Activated T-helper 2 cell treated with anti-CD3 and anti-CD28 coated beads, Interferon-gamma antibody, Interleukin-2, Interleukin-4, amounts not matched to agents 10 μg/mL and 5 μg/mL and 100 μg/mL, durations not matched to agents 14 hours and 24 hours and 36 hours (primary cell): ENCODE measurements at regions not wholly inside any gene's neighbourhood (a gene's known extent, or its start where the extent isn't known, plus 50 kb on each side); places are given as distances from the start of the nearest gene placed in this dataset.
A peak's percentile ranks its signal among the peaks of the same experiment; 100 is the strongest.

Experiments used
- DNase-seq: peaks from one replicate; pipeline ENCODE4 v3.0.0; 2021; ENCODE audit warnings: low spot score
- H3K27ac Mint-ChIP-seq: one replicate; pipeline ENCODE4 v1.8.0; 2021; ENCODE audit warnings: mixed read lengths
- H3K27me3 Mint-ChIP-seq: one replicate; pipeline ENCODE4 v1.8.0; 2021; ENCODE audit warnings: low read depth, mixed read lengths
- H3K36me3 Mint-ChIP-seq: one replicate; pipeline ENCODE4 v1.8.0; 2021; ENCODE audit warnings: low read depth, mixed read lengths
- H3K4me1 Mint-ChIP-seq: one replicate; pipeline ENCODE4 v1.8.0; 2021; ENCODE audit warnings: low read depth, mixed read lengths
- H3K4me3 Mint-ChIP-seq: one replicate; pipeline ENCODE4 v1.8.0; 2021; ENCODE audit warnings: low read depth, mild to moderate bottlenecking, moderate library complexity, mixed read lengths
- H3K9me3 Mint-ChIP-seq: one replicate; pipeline ENCODE4 v1.8.0; 2021; ENCODE audit warnings: mixed read lengths
- intact Hi-C: fragments of 100-400 bp; cut with micrococcal nuclease; formaldehyde crosslinking; loops from one replicate; pipeline ENCODE4 v1.15.1; 2023

GRCh38 chr3:101988596-101988995, 139.3 kb downstream of the NFKBIZ start:
- Mint-ChIP-seq H3K27ac (peak overlapping the region; percentile 92), H3K4me1 (peaks cover 62% of the 10 kb centered on the region)
- intact Hi-C loops, result loop anchor here (1.0 kb wide), 7 partner anchors 38 to 161 kb away; no protein-coding TSS in a partner anchor

GRCh38 chr3:101989578-101990200, 140.4 kb downstream of the NFKBIZ start:
- peaks cover 18% of the 10 kb centered on the region for H3K36me3 Mint-ChIP-seq
- intact Hi-C loops, result loop anchor here (5.0 to 10.0 kb wide), 3 partner anchors 43 to 545 kb away; no protein-coding TSS in a partner anchor
- no peak overlapping the region for H3K4me3 Mint-ChIP-seq
- H3K9me3 Mint-ChIP-seq, result peaks cover 5% of the 10 kb centered on the region
- DNase-seq, result no peak
- H3K27ac Mint-ChIP-seq, result peak overlapping the region; percentile 66
- H3K4me1 Mint-ChIP-seq, result peaks cover 68% of the 10 kb centered on the region
- H3K27me3 Mint-ChIP-seq, result peaks cover 3% of the 10 kb centered on the region

More at GRCh38 chr3:101988596-101988995, 139.3 kb downstream of the NFKBIZ start:
- Mint-ChIP-seq H3K4me3 (no peak overlapping the region), H3K27me3 (peaks cover 13% of the 10 kb centered on the region), H3K36me3 (peaks cover 18% of the 10 kb centered on the region), H3K9me3 (peaks cover 5% of the 10 kb centered on the region)
- DNase-seq, result peak; percentile 15

- peaks cover 76% of the 10 kb centered on the region for H3K4me1 Mint-ChIP-seq
- intact Hi-C loops, result loop anchor here (1.0 to 10.0 kb wide), 8 partner anchors 39 to 542 kb away; no protein-coding TSS in a partner anchor
Observed at GRCh38 chr3:101992863-101993262, 143.5 kb downstream of the NFKBIZ start.

DNA sequence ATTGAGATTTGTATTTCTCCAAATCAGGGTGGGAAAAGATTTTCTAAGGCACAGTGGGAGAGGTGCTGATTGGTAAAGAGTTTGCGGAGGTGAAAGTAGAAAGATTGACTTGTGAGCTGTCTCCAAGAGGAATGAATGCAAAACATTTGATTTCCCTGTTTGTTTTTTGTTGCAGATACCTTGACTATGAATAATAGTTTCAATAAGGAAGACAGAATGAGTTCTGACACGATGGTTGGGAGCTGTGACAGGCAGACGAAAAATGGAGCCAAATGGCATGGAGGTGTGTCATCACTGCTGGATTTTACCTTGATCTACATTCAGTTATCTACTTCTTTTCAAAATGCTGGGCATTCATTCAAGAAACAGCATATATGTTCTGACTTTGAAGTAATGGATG, 145.1 kb downstream of the NFKBIZ start:
- peak overlapping the region; percentile 54 for H3K27ac Mint-ChIP-seq
- peaks cover 13% of the 10 kb centered on the region for H3K36me3 Mint-ChIP-seq
- peaks cover 66% of the 10 kb centered on the region for H3K4me1 Mint-ChIP-seq
- intact Hi-C loops, result loop anchor here (5.0 to 10.0 kb wide), 3 partner anchors 38 to 540 kb away; no protein-coding TSS in a partner anchor
- no peaks in the 10 kb centered on the region for H3K9me3 Mint-ChIP-seq
- peaks cover 2% of the 10 kb centered on the region for H3K27me3 Mint-ChIP-seq
- DNase-seq, result no peak
- H3K4me3 Mint-ChIP-seq, result no peak overlapping the region

More at GRCh38 chr3:101992863-101993262, 143.5 kb downstream of the NFKBIZ start:
- Mint-ChIP-seq H3K36me3 (peaks cover 18% of the 10 kb centered on the region), H3K27ac (peak overlapping the region; percentile 91), H3K27me3 (peaks cover 2% of the 10 kb centered on the region), H3K4me3 (no peak overlapping the region), H3K9me3 (no peaks in the 10 kb centered on the region)
- no peak for DNase-seq

DNA sequence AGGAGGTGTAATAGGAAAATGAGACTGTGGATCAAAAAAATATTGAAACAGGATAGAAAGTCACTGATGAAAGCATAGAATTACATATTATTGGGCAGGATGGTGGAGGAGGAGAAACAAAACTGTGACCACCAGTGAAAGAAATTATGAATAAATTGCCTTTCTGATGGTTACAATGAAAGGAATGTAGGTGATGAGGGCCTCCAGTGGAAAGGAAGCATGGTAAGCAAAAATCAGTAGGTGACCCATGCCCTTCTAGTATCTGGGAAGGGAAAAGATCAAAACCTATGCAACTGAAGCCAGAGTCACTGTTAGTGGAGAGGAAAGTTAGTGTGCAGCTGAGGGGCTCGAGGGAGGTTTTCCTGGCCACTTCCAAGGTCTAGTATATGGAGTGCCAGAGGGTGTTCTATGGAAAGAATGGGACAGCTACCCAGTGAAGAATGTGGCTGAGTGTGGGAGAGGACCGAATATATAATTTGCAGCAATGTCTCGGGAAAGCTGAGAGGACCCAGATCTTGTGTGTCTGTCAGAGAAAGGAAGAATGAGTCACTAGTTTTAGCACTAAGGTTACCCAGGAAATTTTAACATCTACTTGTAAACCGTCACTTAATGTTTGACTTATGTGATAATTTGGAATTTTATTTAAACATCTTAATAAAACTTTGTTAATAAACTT, 146.2 kb downstream of the NFKBIZ start:
- intact Hi-C loops, result loop anchor here (1.0 to 10.0 kb wide), 2 partner anchors 49 to 539 kb away; no protein-coding TSS in a partner anchor
- no peak for DNase-seq
- peak overlapping the region; percentile 83 for H3K27ac Mint-ChIP-seq
- peaks cover 2% of the 10 kb centered on the region for H3K27me3 Mint-ChIP-seq
- H3K9me3 Mint-ChIP-seq, result no peaks in the 10 kb centered on the region
- peak overlapping the region; percentile 24 for H3K4me3 Mint-ChIP-seq
- H3K4me1 Mint-ChIP-seq, result peaks cover 63% of the 10 kb centered on the region
- peaks cover 9% of the 10 kb centered on the region for H3K36me3 Mint-ChIP-seq

GRCh38 chr3:101996832-101997231, 147.5 kb downstream of the NFKBIZ start:
- no peak overlapping the region for H3K4me3 Mint-ChIP-seq
- peaks cover 6% of the 10 kb centered on the region for H3K36me3 Mint-ChIP-seq
- no peaks in the 10 kb centered on the region for H3K9me3 Mint-ChIP-seq
- no peak overlapping the region for H3K27ac Mint-ChIP-seq
- peaks cover 2% of the 10 kb centered on the region for H3K27me3 Mint-ChIP-seq
- intact Hi-C loops, result loop anchor here (10.0 kb wide), 1 partner anchor 538 kb away; no protein-coding TSS in a partner anchor
- peaks cover 62% of the 10 kb centered on the region for H3K4me1 Mint-ChIP-seq
- DNase-seq, result no peak

GRCh38 chr3:101998256-101998926, 149.1 kb downstream of the NFKBIZ start:
- Mint-ChIP-seq H3K4me1 (peaks cover 53% of the 10 kb centered on the region), H3K4me3 (no peak overlapping the region), H3K9me3 (no peaks in the 10 kb centered on the region), H3K27ac (no peak overlapping the region), H3K27me3 (peaks cover 2% of the 10 kb centered on the region), H3K36me3 (peaks cover 3% of the 10 kb centered on the region)
- no peak for DNase-seq
- intact Hi-C loops, result loop anchor here (10.0 kb wide), 1 partner anchor 536 kb away; no protein-coding TSS in a partner anchor

GRCh38 chr3:101999177-101999779, 150.0 kb downstream of the NFKBIZ start:
- intact Hi-C loops, result loop anchor here (10.0 kb wide), 1 partner anchor 536 kb away; no protein-coding TSS in a partner anchor
- Mint-ChIP-seq H3K9me3 (no peaks in the 10 kb centered on the region), H3K4me3 (no peak overlapping the region), H3K27me3 (peaks cover 2% of the 10 kb centered on the region), H3K36me3 (peaks cover 3% of the 10 kb centered on the region), H3K4me1 (peaks cover 44% of the 10 kb centered on the region), H3K27ac (no peak overlapping the region)
- DNase-seq, result no peak

DNA sequence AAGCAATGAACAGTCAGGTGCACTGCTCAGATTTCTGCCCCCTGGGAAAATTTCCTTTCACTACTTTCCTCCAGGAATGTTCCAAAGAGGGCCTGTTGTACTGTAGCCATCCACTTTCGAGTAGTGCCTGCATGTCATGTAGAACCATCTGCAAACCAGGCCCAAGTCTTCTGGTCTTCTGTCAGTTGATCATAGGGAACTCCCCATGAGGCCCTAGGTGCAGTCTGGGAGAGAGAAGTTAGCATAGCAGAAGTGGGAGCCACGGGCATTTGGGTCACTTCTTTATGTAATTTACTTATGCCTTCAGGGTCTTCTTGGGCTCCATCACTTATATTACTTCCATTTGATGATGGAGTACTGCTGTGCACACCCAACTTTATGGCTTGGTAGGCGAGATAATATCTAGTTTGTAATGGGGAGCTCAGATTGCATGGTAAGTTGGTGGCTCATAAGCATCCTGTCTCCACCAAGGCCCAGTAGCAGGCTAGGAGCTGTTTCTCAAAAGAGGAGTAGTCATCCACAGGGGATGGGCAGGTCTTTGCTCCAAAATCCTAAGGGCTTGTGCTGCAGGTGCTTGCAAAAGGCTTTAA, 151.4 kb downstream of the NFKBIZ start:
- Mint-ChIP-seq H3K9me3 (no peaks in the 10 kb centered on the region), H3K36me3 (peaks cover 3% of the 10 kb centered on the region), H3K27me3 (peaks cover 2% of the 10 kb centered on the region), H3K27ac (no peak overlapping the region), H3K4me1 (peaks cover 32% of the 10 kb centered on the region), H3K4me3 (no peak overlapping the region)
- intact Hi-C loops, result no loop called here
- no peak for DNase-seq

DNA sequence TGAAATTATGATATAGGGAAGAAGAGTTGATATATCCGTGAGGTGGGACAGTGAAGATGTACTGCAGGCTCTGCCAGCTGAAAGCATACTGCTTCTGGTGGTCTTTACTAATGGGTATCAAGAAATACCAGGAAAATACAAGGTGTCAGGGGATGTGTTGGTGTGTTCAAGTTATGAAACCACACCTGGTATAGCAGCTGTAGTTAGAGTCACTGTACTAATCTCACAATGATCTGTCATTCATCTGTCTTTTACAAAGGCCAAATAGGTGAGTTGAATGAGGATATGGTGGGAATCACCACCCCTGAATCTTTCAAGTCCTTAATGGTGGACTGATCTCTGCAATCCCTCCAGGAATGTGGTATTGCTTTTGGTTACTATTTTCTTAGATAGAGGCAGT, 152.7 kb downstream of the NFKBIZ start:
- Mint-ChIP-seq H3K36me3 (no peaks in the 10 kb centered on the region), H3K9me3 (no peaks in the 10 kb centered on the region), H3K4me1 (peaks cover 27% of the 10 kb centered on the region), H3K27ac (no peak overlapping the region), H3K27me3 (no peaks in the 10 kb centered on the region), H3K4me3 (no peak overlapping the region)
- intact Hi-C loops, result no loop called here
- no peak for DNase-seq

- DNase-seq, result no peak
- Mint-ChIP-seq H3K4me1 (peaks cover 22% of the 10 kb centered on the region), H3K36me3 (peaks cover 4% of the 10 kb centered on the region), H3K27ac (no peak overlapping the region), H3K9me3 (peaks cover 9% of the 10 kb centered on the region), H3K4me3 (no peak overlapping the region), H3K27me3 (no peaks in the 10 kb centered on the region)
- intact Hi-C loops, result no loop called here
Observed at GRCh38 chr3:102004561-102004960, 155.2 kb downstream of the NFKBIZ start.

DNA sequence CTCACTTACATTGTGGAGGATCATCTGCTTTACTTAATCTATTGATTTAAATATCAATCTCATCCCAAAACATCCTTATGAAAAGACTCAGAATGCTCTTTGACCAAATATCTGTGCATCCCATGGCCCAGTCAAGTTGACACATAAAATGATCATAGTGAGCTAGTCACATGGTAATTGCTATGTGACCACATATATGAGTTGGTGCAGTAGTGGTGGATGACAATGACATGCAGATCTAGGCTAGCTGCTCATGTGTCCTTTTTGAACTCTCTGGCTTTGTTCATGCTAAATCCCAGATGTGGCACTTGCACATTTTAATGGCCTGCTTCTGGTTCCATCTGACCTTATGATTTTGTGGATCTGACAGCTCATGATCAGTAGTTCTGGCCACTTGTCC, 156.2 kb downstream of the NFKBIZ start:
- Mint-ChIP-seq H3K27ac (no peak overlapping the region), H3K9me3 (peaks cover 10% of the 10 kb centered on the region), H3K4me3 (no peak overlapping the region), H3K4me1 (peaks cover 18% of the 10 kb centered on the region), H3K36me3 (peaks cover 6% of the 10 kb centered on the region), H3K27me3 (no peaks in the 10 kb centered on the region)
- DNase-seq, result no peak
- intact Hi-C loops, result no loop called here
